T-helper 2 cell treated with Interferon-gamma antibody and Interleukin-4, amounts not matched to agents 100 ng/mL and 5 ng/mL, for 36 hours (primary cell): ENCODE measurements at regions not wholly inside any gene's neighbourhood (a gene's known extent, or its start where the extent isn't known, plus 50 kb on each side); places are given as distances from the start of the nearest gene placed in this dataset.

Source experiments
- intact Hi-C: fragments of 100-400 bp; cut with micrococcal nuclease; formaldehyde crosslinking; loops from one replicate; pipeline ENCODE4 v1.15.1; 2023

DNA sequence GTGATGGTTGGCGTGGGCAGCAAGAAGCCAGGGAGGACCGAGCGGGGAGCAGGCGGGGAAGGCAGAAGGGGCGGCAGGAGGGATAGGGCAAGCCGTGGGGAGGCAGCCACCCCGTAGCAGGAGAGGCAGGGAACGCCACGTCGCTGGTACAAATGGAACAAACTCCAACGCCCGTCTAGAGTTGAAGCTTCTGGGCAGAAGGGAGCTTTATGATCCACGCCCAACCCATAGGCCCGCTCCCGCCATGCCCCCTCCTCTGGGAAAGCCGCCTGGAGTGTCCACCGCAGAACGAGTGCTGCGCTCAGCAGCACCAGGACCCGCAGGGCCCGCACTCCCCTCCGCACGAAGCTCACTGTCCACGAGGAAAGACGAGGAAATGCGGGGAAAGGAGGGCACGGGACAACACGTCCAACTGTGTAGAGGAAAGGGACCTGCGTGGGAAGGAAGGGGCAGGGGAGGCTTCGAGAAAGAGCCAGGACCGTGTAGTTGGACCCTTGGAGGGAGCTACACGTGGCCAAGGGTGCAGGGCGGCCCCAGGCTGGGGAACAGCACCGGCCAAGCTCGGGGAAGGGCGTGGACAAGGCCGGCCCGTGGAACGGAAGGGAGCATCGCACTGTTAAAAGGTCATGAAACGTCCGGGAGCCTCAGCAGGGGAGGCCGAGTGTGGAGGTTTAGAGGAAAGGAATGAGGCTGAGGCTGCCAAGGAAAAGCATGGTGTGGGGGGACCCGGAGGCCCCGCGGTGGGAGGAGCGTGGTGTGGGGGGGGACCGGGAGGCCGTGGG, 204.0 kb downstream of the DLL1 start:
- intact Hi-C loops: loop anchor here (10.0 kb wide), 1 partner anchor 188 kb away; no protein-coding TSS in a partner anchor

DNA sequence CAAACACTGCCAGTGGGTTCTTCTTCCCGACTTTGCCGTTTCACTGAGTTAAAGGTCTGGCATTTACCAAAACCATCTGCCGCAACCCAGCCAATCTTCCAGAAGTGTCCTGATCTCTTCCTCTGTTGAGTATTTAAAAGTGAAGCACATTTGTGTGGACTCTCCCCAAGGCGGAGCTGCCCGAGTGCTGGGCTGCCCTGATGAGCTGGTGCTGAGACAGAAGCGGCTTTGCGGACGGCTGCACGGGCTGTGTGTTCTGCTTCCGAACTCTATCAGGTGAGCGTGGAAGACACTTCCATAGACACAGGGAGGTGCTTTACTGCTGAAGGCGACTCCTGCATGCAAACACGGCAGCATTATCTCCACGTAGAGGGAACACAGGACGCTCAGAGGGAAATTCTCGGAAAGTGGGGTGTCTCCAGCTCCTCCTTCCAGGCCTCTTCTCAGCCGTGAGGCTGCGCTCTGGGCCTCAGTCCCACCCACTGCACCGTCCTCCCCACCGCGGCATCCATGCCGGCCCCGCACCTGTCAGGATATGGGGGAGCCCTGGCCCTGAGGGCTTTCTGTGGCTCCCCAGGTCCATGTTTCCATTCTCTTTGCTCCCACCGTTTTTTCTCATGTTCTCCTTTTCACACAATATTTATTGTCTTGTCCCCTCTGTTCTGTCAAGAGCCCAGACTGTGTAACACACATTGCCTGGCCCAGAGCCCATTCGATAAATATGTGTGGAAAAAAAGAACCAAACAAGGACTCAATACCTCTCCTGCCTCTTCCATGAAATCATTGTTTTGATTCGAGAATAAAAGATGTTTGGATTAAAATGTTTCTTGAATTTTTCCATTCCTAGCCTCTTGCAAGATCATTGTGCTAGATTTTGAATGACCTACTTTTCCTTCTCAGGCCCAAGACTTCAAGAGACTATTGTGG, 205.1 kb downstream of the DLL1 start:
- intact Hi-C loops: loop anchor here (10.0 kb wide), 1 partner anchor 189 kb away; no protein-coding TSS in a partner anchor

DNA sequence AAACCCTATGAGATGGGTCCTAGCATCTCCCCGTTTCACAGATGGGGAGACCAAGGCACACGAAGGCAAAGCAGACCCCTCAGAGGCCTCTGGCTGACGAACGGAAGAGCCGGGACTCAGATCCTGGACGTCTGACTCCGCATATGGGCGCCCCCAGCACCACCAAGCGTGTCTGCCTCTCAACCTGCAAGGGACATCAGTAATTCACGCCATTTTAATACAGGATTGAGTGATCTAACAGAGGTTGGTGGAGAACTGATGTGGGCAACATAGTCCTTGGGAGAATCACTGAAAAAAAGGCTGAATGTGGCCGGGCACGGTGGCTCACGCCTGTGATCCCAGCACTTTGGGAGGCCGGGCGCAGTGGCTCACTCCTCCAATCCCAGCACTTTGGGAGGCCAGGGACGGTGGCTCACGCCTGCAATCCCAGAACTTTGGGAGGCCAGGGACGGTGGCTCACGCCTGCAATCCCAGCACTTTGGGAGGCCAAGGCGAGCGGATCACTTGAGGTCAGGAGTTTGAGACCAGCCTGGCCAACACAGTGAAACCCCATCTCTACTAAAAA, 206.6 kb downstream of the DLL1 start:
- intact Hi-C loops: loop anchor here (10.0 kb wide), 1 partner anchor 191 kb away; no protein-coding TSS in a partner anchor

DNA sequence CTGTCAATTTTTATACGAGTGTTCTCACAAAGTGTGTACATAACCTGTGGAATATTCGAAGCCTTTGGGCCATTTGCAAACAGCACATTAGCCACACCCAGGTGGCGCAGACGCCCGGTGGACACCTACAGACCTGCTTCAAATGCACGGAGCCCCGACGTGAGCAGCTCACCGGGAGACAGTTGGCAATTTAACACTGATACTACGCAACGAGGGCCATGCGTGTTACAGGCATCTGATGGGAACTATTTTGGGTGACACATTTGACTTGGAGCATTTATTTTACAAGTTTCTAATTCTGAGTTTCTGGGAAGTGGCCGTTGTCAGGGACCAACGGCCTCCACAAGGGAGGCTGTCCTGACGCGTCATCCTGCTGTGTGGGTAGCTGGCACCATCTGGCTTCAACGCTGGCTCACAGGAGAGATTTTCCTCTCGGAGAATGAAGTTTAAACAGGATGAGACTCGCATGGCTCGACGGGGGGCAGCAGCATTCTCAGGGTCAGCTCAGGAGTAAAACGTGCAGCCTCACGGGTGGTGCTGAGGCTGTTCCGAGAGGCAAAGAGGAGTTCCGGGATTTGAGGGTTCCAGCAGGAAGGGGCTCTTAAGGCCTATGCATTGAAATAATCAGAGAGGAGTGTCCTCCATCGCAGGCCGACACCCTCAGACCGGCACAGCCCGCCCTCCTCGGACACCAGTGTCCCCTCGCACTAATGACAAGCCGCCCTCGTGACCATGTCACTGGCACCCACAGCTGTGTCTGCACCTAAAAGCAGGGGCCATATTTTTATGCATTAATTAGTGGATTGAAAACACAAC, 207.4 kb downstream of the DLL1 start:
- intact Hi-C loops: loop anchor here (10.0 kb wide), 1 partner anchor 191 kb away; no protein-coding TSS in a partner anchor

DNA sequence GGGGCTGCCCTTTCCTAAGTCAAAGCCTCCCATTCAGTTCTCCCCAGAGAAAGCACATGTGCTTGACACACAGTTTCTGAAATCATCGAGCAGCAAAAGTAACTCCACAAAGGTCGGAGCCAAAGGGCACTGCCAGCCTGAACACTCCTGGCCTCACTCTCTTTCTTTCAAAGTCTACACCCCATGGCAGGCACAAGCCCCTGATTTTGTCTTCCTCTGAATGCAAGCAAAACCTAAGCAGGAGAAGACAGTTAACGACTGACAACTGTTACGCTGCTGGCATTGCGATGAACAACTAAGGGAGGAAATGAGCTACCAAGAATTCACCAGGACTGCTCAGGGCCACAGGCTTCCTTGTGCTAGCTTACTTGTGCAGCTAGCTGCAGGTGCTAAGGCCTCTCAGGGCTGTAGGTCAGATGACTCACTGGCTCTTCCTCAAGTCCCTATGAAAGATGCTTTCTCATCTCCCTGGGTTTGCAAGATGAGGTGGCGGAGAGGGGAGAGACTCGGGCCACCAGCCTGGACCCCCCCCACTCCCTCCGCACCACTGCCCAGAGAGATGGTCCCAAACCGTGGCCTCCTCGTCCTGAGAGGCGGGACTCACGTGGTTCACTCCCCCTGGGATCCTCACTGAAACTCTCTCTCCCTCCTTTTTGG, 208.2 kb downstream of the DLL1 start:
- intact Hi-C loops: loop anchor here (10.0 kb wide), 1 partner anchor 192 kb away; no protein-coding TSS in a partner anchor

DNA sequence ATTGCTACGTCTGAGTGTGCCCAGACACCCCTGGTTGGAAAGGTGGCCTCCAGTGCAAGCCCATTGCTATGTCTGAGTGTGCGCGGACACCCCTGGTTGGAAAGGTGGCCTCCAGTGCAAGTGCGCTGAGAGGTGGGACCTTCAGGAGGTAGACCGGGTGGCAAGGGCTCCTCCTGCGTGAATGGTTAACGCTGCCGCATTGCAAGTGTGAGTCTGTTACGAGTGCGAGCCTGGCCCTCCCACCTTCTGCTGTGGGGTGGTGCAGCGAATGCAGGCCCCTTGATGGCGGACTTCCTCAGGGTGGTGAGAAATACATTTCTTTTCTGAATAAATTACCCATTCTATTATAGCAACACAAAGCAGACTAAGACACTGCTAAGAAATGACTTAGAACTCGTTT, 208.8 kb downstream of the DLL1 start:
- intact Hi-C loops: loop anchor here (10.0 kb wide), 1 partner anchor 193 kb away; no protein-coding TSS in a partner anchor

DNA sequence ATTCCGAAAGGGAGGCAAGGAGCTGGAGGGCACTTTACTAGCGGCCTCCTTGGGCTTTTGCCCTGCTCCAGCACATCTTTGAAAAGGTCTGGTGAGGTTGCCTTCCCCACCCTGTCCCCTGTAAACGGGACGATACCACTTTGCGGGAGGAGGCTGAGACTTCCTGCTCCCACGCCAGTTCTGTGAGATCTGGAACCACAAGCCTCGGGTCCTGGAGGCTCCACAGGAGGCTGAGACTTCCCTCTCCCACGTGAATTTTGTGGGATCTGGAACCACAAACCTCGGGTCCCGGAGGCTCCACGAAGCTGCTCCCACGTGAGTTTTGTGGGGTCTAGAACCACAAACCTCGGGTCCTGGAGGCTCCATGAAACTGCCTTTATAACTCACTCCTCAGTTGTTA, 209.3 kb downstream of the DLL1 start:
- intact Hi-C loops: loop anchor here (10.0 kb wide), 1 partner anchor 193 kb away; no protein-coding TSS in a partner anchor

DNA sequence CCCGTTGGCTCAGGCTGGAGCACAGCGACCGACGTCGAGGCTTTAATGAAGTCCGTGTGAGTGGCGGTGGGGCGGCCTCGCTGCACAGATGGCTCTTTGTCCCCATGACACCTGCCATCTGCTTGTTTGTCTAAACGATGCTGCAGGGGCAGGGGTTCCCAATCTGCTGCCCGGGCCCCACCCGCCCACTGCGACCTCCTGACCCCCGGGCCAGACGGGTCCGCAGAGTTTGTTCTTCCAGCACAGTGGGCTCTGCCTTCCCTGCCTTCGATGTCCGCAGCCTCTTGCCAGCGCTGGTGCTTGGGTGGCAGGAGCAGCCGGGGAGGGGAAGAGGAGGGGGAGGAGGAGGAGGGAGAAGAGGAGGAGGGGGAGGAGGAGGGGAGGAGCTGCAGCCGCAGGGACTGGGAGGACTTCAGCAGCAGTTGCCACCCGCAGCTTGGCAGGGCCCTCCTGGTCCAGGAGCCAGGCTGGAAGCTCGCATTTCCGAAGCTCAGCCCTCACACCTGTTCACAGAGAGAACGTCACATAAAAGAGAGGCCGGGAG, 210.0 kb downstream of the DLL1 start:
- intact Hi-C loops: loop anchor here (10.0 kb wide), 1 partner anchor 194 kb away; no protein-coding TSS in a partner anchor

DNA sequence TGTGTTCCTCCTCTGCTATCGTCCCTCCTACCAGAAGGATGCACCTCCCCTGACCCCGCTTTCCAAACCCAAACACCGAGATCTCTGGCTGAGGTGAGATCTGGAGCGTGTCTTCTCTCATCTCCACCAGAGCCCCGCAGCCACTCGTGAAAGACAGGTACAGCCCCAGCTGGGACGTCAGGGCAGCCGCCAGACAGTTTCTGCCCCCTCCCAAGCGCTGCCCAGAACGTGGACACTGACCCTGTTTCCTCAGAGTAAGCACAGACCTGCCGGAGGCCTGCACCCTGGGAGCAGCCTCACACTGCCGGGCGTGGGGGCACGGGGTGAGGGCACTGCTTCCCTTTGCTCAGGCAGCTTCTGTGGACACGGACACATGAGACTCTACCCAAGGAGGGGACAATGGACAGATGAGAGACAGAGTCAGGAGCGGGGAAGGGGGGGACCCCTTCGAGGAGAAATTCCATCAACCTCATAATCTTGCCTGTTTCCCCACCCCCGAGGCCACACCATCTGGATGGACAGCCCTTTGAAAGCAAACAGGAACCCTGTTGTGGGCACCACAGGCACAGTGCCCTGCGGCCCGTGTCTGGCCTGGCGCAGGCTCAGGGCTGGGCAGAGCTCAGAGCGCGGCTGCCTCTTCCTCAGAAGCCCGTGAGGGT, 210.6 kb downstream of the DLL1 start:
- intact Hi-C loops: loop anchor here (10.0 kb wide), 1 partner anchor 195 kb away; no protein-coding TSS in a partner anchor

DNA sequence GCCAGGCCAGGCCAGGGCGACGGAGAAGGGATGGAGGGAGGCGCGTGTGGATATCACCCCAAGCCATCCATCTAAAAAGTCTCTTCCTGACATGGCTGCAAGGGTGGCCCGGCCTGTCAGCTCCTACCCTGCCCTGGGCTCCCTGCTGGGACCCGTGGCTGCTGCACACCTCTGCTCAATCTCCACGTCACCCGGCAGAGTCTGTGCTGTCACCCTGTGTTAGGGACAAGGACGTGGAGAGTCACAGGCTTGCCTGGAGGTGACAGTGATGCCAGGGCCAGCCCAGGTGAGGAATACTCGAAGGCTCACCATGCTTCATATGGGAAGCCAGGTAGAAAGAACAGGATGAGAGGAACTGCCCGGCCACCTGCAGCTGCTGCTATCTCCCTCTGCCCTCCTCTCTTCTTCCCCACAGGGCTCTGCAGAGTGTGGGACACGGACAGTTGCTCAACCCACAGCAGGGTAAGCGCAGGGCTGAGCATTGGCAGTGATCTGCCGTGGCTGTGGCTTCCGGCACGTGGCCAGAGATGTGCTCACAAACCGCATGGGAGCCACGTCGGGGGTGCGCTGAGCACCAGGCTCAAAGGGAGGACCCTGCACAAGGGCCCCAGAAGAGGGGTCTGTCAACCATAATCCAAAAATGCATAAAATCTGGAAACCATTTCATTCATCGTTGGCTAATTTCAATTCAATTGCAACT, 214.3 kb downstream of the DLL1 start:
- intact Hi-C loops: no loop called here

DNA sequence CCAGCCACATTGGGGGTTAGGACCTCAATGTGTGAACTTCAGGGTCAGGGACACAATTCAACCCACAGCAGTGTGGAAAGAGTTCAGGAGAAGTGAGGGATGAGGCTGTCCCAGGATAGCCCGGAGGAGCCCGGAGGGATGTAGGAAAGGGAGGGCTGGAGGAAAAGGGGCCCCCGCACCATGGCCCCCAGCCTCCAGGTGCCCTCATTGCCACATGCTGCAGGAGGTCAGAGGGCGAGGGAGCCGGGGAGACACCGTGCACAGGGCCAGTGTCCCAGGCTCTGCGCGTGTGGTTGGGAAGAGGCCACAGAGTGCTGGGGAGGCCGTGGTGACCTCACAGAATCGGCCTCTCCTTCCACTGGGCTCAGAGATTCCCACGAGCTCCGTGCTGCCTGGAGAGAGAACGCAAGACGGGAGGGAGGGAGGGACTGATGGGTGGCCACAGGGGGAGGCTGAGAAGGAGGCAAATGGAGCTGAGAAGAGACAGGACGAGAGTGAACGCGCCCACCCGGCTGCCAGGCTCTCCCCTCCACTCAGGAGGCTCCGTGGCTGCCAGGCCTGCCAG, 215.1 kb downstream of the DLL1 start:
- intact Hi-C loops: no loop called here

DNA sequence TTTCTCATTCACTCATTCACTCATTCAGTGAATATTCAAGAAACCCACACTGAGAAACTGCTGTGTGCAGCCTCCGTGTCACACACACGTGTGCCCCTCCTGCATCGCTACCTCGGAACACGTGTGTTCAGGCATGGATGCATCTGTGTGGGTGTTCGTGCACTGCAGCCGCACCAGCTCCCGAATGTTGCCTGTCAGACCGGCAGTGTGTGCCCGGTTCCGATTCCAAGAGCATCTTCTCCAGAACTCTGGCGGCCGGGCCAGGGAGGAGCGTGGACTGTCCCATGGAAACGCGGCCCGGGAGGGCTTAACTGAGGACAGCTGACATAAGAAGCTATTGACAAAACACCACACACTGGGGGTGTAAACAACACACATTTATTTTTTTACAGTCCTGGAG, 216.0 kb downstream of the DLL1 start:
- intact Hi-C loops: no loop called here

DNA sequence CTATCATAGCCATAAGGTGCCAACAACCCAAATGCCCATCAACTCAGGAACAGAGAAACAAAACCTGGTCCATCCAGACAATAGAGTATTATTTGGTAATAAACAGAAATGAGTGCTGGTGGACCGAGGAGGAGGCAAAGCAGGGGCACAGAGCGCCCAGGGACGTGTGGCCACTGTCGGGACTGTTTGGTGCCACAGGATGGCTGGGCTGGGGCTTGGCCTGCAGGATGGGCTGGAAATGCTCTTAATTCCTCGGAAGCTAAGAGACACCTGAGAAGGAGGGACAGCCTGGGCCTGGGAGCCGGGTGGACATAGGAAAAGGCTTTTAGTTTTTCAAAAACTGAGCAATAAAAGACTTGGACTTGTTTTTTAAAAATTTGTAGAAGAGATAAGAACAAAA, 216.4 kb downstream of the DLL1 start:
- intact Hi-C loops: no loop called here

DNA sequence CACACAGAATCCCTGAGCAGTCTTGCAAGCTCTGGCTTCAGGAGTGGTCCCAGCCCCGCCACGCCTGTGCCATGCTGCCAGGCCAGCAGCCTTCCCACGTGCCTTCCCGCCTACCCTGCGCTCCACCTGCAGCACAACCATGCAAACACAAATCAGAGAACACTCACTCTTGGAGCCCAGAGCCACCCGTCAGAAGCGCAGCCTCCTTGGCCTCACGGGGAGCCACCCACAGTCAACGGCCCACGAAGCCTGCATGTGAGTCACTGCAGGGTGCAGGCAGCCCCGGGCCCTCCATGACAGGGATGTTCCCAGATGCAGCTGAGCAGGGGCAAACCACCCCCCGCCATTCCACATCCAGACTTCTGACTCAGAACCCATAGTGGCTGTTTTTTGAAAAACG, 217.0 kb downstream of the DLL1 start:
- intact Hi-C loops: no loop called here

DNA sequence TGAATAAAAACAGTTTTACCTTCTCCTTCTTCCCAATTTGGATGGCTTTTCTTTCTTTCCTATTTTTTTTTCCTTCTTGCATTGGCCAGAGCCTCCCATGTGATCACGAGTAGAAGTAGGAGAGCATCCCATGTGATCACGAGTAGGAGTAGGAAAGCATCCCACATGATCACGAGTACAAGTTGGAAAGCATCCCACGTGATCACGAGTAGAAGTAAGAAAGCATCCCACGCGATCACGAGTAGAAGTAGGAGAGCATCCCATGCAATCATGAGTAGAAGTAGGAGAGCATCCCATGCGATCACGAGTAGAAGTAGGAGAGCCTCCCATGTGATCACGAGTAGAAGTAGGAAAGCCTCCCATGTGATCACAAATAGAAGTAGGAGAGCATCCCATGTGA, 218.6 kb downstream of the DLL1 start:
- intact Hi-C loops: no loop called here

DNA sequence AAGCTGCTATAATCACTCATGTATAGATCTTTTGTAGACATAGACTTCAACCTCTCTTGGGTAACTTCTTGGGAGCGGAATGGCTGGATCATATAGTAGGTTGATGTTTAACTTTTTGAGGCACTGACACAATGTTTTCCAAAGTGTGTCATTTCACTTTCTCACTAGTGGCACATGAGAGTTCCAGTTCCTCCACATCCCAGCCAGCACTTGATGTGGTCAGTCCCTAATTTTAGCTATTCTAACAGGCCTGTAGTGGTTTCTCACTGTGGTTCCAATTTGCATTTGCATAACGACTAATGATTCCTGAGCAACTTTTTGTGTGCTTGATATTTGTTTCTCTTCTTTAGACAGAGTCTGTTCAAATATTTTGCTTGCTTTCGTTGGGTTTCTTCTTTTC, 221.3 kb downstream of the DLL1 start:
- intact Hi-C loops: no loop called here

DNA sequence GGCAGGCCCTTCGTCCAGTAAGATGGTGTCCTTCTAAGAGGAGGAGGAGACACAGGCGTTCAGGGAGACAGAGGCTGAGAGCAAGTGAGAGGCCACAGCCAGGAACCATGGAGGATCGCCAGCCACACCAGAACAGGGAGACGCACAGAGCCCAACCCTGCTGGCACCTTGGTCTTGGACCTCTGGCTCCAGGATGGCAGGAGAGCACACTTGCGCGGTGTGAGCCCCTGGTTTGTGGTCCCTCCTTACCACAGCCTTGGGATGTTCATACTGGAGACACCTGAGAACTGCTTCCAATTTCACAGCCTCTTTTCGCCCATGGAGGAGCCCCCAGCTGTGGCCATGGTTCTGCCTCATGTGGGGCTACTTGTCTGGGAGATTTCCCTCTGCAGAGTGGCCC, 222.4 kb downstream of the DLL1 start:
- intact Hi-C loops: no loop called here

DNA sequence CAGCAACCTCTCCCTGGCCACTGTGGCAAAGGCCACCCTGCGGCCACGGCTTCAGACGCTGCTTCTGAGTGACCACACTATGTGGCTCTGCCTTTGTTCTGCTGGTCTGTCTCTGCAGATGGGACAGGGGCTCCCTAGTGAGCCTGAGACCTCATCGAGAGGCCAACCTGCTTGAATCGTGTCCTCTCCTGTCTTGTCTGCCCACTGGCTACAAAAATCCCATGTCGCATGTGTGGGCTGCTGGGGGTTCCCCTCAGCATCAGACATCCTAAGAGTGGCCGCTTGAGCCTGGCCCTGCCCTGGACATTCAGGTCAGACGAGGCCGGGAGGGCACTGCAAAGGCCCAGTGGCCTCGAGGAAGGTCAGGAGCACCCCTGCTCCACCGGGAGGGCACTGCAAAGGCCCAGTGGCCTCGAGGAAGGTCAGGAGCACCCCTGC, 222.9 kb downstream of the DLL1 start:
- intact Hi-C loops: no loop called here
